Brain microvascular endothelial cell (primary cell): ENCODE measurements at regions not wholly inside any gene's neighbourhood (a gene's known extent, or its start where the extent isn't known, plus 50 kb on each side); places are given as distances from the start of the nearest gene placed in this dataset.

Experiments
- DNase-seq: peaks from one replicate; pipeline ENCODE4 v3.0.0-alpha.2; 2020
- H3K27ac ChIP-seq: fragments of 250-450 bp; sonication (Bioruptor Pico); 2 replicates; pipeline ENCODE4 v1.5.1; 2020; ENCODE audit warnings: mild to moderate bottlenecking, moderate library complexity
- H3K27me3 ChIP-seq: fragments of 250-450 bp; sonication (Bioruptor Pico); replicated peaks from 2 replicates; pipeline ENCODE4 v1.5.1; 2020; ENCODE audit warnings: mild to moderate bottlenecking
- H3K36me3 ChIP-seq: fragments of 250-450 bp; sonication (Bioruptor Pico); replicated peaks from 2 replicates; pipeline ENCODE4 v1.5.1; 2020; ENCODE audit warnings: mild to moderate bottlenecking
- H3K4me3 ChIP-seq: 2 replicates; pipeline ENCODE4 v1.5.1; 2011; ENCODE audit warnings: low read depth, mild to moderate bottlenecking, control low read depth, low read length, moderate library complexity
- CTCF ChIP-seq: IDR thresholded peaks from 2 replicates; pipeline ENCODE4 v1.5.1; 2011; ENCODE audit warnings: low read depth, mild to moderate bottlenecking, moderate library complexity, low read length, control low read depth, inconsistent platforms; ENCODE audit errors: missing control alignments
- in situ Hi-C: cut with HindIII; loops from 2 replicates; pipeline ENCODE4 v1.10.0; 2017; ENCODE audit warnings: low sequenced_read_pairs, low pct_ligation_motif_present

GRCh38 chr2:8452296-8452695 is 229.6 kb upstream of the ID2 start:
- DNase-seq, result no peak
- H3K27me3 ChIP-seq, result peaks cover 3% of the 10 kb centered on the region
- H3K27ac ChIP-seq, result no peak overlapping the region
- no peak overlapping the region for H3K4me3 ChIP-seq
- no peak for TF ChIP-seq CTCF
- H3K36me3 ChIP-seq, result no peaks in the 10 kb centered on the region
- in situ Hi-C loops, result no loop called here

- peaks cover 7% of the 10 kb centered on the region for H3K27me3 ChIP-seq
- H3K27ac ChIP-seq, result no peak overlapping the region
- TF ChIP-seq CTCF, result no peak
- in situ Hi-C loops, result no loop called here
- H3K36me3 ChIP-seq, result no peaks in the 10 kb centered on the region
- H3K4me3 ChIP-seq, result no peak overlapping the region
- no peak for DNase-seq
Observed at GRCh38 chr2:8452979-8453903, 228.6 kb upstream of the ID2 start.

- peaks cover 11% of the 10 kb centered on the region for H3K27me3 ChIP-seq
- DNase-seq, result no peak
- in situ Hi-C loops, result no loop called here
- no peak overlapping the region for H3K4me3 ChIP-seq
- H3K36me3 ChIP-seq, result no peaks in the 10 kb centered on the region
- H3K27ac ChIP-seq, result no peak overlapping the region
- TF ChIP-seq CTCF, result no peak
Observed at GRCh38 chr2:8453904-8454302, 228.0 kb upstream of the ID2 start.

- no peak overlapping the region for H3K27ac ChIP-seq
- in situ Hi-C loops, result no loop called here
- no peak overlapping the region for H3K4me3 ChIP-seq
- H3K27me3 ChIP-seq, result peaks cover 11% of the 10 kb centered on the region
- H3K36me3 ChIP-seq, result no peaks in the 10 kb centered on the region
- TF ChIP-seq CTCF, result no peak
- DNase-seq, result no peak
Observed at GRCh38 chr2:8454797-8455196, 227.1 kb upstream of the ID2 start.

GRCh38 chr2:8455236-8456150 is 226.4 kb upstream of the ID2 start:
- DNase-seq, result no peak
- no peak overlapping the region for H3K4me3 ChIP-seq
- in situ Hi-C loops, result no loop called here
- TF ChIP-seq CTCF, result no peak
- H3K27me3 ChIP-seq, result peaks cover 11% of the 10 kb centered on the region
- H3K36me3 ChIP-seq, result no peaks in the 10 kb centered on the region
- no peak overlapping the region for H3K27ac ChIP-seq
